HG03521 (cell line): ENCODE measurements at regions not wholly inside any gene's neighbourhood (a gene's known extent, or its start where the extent isn't known, plus 50 kb on each side); places are given as distances from the start of the nearest gene placed in this dataset.

Source experiments
- ATAC-seq: cut with Tn5 transposase; IDR thresholded peaks from one replicate; pipeline ENCODE4 v1.9.1; 2021; ENCODE audit warnings: mild to moderate bottlenecking, moderate library complexity; ENCODE audit not compliant: unreplicated experiment

- peak; percentile 91 for ATAC-seq
These were observed 146.2 kb downstream of the KLF13 start for GRCh38 chr15:31472636-31473384.

GRCh38 chr15:31473385-31474058 is 146.9 kb downstream of the KLF13 start:
- ATAC-seq = no peak

GRCh38 chr15:31474059-31474868 is 147.6 kb downstream of the KLF13 start:
- ATAC-seq = no peak

- no peak for ATAC-seq
These were observed 149.7 kb downstream of the KLF13 start for GRCh38 chr15:31476236-31476810.

- ATAC-seq = no peak
These were observed 150.2 kb downstream of the KLF13 start for GRCh38 chr15:31476866-31477265.

- no peak for ATAC-seq
These were observed 150.7 kb downstream of the KLF13 start for GRCh38 chr15:31477301-31477700.

GRCh38 chr15:31477851-31478701 is 151.4 kb downstream of the KLF13 start:
- ATAC-seq = no peak

- ATAC-seq = no peak
These were observed 152.1 kb downstream of the KLF13 start for GRCh38 chr15:31478702-31479221.

- ATAC-seq = no peak
These were observed 153.9 kb downstream of the KLF13 start for GRCh38 chr15:31480356-31481025.

GRCh38 chr15:31481142-31481541 is 154.5 kb downstream of the KLF13 start:
- no peak for ATAC-seq

GRCh38 chr15:31482122-31482922 is 155.7 kb downstream of the KLF13 start:
- no peak for ATAC-seq

- ATAC-seq = no peak
These were observed 156.7 kb downstream of the KLF13 start for GRCh38 chr15:31483053-31483985.

- ATAC-seq = no peak
These were observed 157.6 kb downstream of the KLF13 start for GRCh38 chr15:31483986-31484951.

- no peak for ATAC-seq
These were observed 158.4 kb downstream of the KLF13 start for GRCh38 chr15:31484986-31485385.

- ATAC-seq = no peak
These were observed 158.8 kb downstream of the KLF13 start for GRCh38 chr15:31485431-31485830.

- ATAC-seq = no peak
These were observed 159.4 kb downstream of the KLF13 start for GRCh38 chr15:31485911-31486461.
